SW 1271 (cell line): ENCODE measurements at regions not wholly inside any gene's neighbourhood (a gene's known extent, or its start where the extent isn't known, plus 50 kb on each side); places are given as distances from the start of the nearest gene placed in this dataset.
"Not testable (repeated sequence)": the region's sequence is repeated elsewhere in the genome, so short reads cannot be mapped to it uniquely, and the experiment has no call there.

ENCODE experiments used
- DNase-seq, 2 experiments: peaks; one replicate each; lab custom pipeline; 2025; lab: John Stamatoyannopoulos, UW

DNA sequence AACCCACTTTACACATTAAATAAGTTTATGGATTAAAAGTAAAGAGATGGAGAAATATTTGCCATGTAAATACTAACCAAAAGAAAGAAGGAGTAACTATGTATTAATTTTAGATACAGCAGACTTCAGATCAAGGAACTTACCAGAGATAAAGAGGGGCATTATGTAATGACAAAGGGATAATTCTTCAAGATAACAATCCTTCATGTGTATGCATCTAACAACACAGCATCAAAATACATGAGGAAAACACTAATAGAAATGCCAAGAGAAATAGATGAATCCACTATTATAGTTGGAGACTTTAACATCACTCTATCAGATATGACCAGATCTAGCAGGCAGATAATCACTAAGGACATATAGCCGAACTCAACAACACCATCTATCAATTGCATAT lies 149.8 kb upstream of the ANKRD55 start:
- DNase-seq: no peak

DNA sequence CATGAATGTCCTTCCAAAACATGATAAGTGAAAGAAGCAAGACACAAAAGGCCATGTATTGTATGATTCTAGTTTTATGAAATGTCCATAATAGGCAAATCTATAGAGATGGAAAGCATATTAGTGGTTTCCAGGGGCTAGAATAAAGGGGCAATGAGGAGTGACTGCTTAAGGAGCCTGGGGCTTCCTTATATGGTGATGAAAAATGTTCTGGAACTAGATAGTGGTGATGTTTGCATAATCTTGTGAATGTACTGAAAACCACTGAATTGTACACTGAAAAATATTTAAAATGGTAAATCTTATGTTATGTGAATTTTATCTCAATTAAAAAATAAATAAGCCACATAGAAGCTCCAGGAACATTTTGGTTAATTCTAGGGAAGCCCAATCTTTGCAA lies 144.4 kb upstream of the ANKRD55 start:
- DNase-seq: no peak

- DNase-seq: no peak
Observed at GRCh38 chr5:56376128-56376527, 143.0 kb upstream of the ANKRD55 start.

DNA sequence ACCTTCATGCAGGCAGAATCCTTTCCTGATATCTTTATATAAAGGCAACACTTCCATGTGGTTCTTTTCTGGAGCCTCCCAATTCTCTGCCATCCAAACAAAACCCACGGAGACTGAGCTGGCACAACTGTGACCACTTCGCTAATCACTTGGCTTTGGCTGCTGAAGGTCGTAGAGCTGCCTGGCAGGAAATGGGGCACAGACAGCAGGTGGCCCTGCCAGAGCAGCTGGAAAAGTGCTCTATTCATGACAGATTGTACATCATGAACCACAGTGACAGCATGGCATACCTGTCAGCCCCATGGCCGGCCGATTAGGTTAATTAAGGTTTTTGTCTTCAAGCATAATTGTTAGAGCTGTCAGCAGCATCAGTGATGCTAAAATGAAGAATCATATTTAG lies 141.9 kb upstream of the ANKRD55 start:
- DNase-seq: no peak

- DNase-seq: not testable (repeated sequence)
Observed at GRCh38 chr5:56372491-56372890, 139.4 kb upstream of the ANKRD55 start.

GRCh38 chr5:56369361-56369811 lies 136.3 kb upstream of the ANKRD55 start:
- no peak for DNase-seq

GRCh38 chr5:56367748-56368147 lies 134.6 kb upstream of the ANKRD55 start:
- DNase-seq: no peak

DNA sequence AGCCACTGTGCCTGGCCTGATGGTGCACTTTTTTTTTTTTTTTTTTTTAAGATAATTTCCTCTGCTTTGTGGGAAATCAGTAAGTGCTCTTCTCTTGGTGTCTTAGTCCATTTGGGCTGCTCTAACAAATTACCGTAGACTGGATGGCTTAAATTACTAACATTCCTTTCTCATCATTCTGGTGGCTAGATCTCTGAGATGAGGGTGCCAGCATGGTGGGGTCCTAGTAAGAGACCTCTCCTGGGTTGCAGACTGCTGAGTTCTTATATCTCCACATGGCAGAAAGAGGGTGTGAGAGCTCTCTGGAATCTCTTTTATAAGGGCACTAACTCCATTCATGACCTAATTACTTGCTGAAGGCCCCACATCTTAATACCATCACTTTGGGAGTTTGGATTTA lies 133.9 kb upstream of the ANKRD55 start:
- no peak for DNase-seq

DNA sequence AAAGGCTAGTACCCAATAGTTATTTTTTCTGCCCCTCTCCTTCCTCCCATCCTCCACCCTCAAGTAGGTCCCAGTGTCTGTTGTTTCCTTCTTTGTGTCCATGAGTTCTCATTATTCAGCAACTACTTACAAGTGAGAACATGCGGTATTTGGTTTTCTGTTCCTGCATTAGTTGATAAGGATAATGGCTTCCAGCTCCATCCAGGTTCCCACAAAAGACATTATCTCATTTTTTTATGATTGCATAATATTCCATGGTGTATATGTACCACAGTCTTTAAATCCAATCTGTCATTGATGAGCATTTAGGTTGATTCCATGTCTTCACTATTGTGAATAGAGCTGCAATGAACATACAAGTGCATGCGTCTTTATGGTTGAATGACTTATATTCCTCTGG lies 128.3 kb upstream of the ANKRD55 start:
- DNase-seq: no peak

GRCh38 chr5:56360816-56361215 lies 127.7 kb upstream of the ANKRD55 start:
- DNase-seq: no peak

- DNase-seq: no peak
Observed at GRCh38 chr5:56359809-56360685, 126.9 kb upstream of the ANKRD55 start.

DNA sequence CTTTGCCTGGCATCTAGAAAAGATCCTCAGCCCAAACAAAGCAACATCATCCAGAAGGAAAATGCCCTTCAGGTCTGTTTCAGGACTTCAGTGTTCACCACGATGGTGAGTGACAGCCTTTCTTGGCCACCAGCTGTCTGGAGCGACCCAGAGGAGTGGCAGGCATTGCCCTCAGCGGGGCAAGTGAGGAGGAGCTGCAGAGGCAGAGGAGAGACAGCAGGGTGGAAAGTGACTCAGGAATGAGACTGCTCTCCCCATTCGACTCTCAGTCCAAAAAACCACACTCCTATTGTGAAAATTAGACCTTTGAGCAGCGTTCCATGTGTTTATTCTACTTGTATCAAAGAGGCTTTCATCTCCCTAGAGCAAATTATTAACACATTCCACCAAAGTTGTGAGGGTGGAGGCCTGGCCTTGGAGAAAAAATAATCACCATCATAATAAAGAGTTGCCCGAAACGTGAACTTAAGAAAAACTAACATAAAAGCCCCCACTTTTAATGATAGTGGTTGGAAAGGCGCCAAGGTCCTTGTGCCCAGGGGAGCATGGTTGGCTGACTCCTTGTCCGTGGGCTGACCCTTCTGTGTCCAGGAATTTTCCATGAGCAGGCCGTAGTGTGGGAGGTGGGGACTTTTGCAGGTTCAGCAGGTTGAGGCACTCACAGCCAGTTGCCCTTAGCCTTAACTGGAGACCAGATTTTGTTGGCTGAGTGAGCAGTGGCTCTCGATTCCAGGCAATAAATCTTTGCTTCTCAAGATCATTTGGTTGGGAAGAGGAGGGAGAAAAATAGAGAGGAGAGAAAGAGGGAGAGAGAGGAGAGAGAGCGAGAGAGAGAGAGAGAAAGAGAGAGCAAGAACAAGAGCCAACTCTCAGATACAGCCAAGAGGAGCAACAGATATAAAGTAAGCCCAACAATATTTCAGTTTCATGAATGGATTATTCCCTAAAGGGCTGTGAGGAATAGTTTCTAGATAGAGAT lies 125.9 kb upstream of the ANKRD55 start:
- no peak for DNase-seq

- no peak for DNase-seq
Observed at GRCh38 chr5:56358046-56358445, 124.9 kb upstream of the ANKRD55 start.

- DNase-seq: no peak
Observed at GRCh38 chr5:56357426-56357825, 124.3 kb upstream of the ANKRD55 start.

GRCh38 chr5:56356836-56357160 lies 123.7 kb upstream of the ANKRD55 start:
- no peak for DNase-seq

GRCh38 chr5:56356121-56356835 lies 123.1 kb upstream of the ANKRD55 start:
- DNase-seq: no peak

DNA sequence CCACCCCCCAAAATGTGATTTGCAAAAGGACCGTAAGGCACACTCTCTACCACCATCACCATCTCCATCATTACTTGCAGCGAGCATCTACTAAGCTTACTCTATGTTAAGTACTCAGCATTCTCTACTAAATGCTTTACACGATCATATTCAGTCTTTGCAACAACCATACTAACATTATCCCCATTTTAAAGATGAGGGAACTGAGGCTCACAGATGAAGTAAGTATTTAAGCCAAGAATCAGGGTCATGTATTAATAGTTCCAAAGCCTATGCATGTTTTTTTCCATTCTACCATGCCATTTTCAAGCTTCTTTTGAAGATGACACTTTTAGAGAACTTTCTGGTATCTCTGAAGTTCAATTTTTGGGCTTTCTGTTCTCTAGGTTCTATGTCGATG lies 121.7 kb upstream of the ANKRD55 start:
- no peak for DNase-seq

DNA sequence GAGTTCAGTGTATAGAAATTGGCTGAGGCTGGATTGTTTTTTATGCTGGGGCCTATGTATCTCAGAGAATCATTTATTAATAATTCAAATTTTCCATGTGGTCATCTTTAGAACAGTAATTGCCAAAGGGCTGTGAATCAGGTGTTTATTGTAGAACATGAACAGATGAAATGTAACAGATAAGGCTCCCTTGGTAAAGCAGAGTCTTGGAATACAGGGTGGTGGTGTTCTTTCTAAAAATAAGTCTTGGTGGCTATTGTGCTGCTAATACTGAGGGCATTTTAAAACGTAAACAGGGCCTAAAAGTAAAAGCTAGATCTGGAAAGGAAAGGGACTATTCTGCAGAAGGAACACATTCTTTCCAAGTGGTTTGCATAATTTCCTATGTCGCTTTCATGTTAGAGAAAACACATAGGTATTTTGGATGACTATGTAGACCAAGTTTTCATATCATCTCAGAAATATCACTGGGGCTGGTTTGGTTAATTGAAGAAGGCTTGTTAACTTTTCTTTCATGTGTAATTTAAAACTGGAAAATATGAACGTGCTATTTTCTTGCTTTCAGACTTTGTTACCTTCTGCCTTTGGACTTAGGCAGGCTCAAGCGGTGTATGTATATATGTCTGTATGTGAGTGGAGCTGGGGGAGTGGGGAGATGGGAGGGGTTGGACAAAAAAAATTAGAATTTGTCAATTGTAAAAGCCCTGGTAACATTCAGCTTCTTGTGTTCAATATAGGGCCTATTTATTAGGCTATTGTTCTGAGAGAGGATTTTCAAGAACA lies 119.9 kb upstream of the ANKRD55 start:
- no peak for DNase-seq

- DNase-seq: peak; percentile 93 to 97
Observed at GRCh38 chr5:56350597-56351170, 117.6 kb upstream of the ANKRD55 start.

GRCh38 chr5:56350011-56350596 lies 117.0 kb upstream of the ANKRD55 start:
- no peak for DNase-seq

GRCh38 chr5:56349461-56349860 lies 116.3 kb upstream of the ANKRD55 start:
- no peak for DNase-seq
